Hepatocyte (in vitro differentiated cells): ENCODE measurements at regions not wholly inside any gene's neighbourhood (a gene's known extent, or its start where the extent isn't known, plus 50 kb on each side); places are given as distances from the start of the nearest gene placed in this dataset.

Source experiments
- DNase-seq: peaks from one replicate; pipeline ENCODE4 v3.0.0-alpha.2; 2016; ENCODE audit warnings: low spot score
- H2AFZ ChIP-seq: fragments of 200-600 bp; sonication (generic); 2 replicates; pipeline ENCODE4 v1.6.0; 2016; ENCODE audit warnings: antibody characterized with exemption, mild to moderate bottlenecking
- H3K27ac ChIP-seq: fragments of 200-600 bp; sonication (generic); 2 replicates; pipeline ENCODE4 v1.5.1; 2016; ENCODE audit warnings: mild to moderate bottlenecking
- H3K27me3 ChIP-seq: fragments of 200-600 bp; sonication (generic); 2 replicates; pipeline ENCODE4 v1.6.1; 2016
- H3K36me3 ChIP-seq: fragments of 200-600 bp; sonication (generic); replicated peaks from 2 replicates; pipeline ENCODE4 v1.5.1; 2016; ENCODE audit warnings: low read depth; ENCODE audit not compliant: insufficient read depth
- H3K4me1 ChIP-seq: fragments of 200-600 bp; sonication (generic); 2 replicates; pipeline ENCODE4 v1.5.1; 2016; ENCODE audit warnings: mild to moderate bottlenecking, moderate library complexity; ENCODE audit not compliant: insufficient read depth
- H3K4me2 ChIP-seq: fragments of 200-600 bp; sonication (generic); 2 replicates; pipeline ENCODE4 v1.6.0; 2016
- H3K4me3 ChIP-seq: fragments of 200-600 bp; sonication (generic); 2 replicates; pipeline ENCODE4 v1.5.1; 2016; ENCODE audit warnings: mild to moderate bottlenecking
- H3K79me2 ChIP-seq: fragments of 200-600 bp; sonication (generic); 2 replicates; pipeline ENCODE4 v1.6.0; 2017; ENCODE audit warnings: mild to moderate bottlenecking
- H3K9me2 ChIP-seq: fragments of 200-600 bp; sonication (generic); replicated peaks from 2 replicates; pipeline ENCODE4 v1.6.0; 2017; ENCODE audit warnings: mild to moderate bottlenecking; ENCODE audit not compliant: insufficient read depth
- H3K9me3 ChIP-seq: fragments of 200-600 bp; sonication (generic); 2 replicates; pipeline ENCODE4 v1.5.1; 2016; ENCODE audit warnings: low read depth, mild to moderate bottlenecking
- H4K20me1 ChIP-seq: fragments of 200-600 bp; sonication (generic); 2 replicates; pipeline ENCODE4 v1.6.0; 2016; ENCODE audit warnings: mild to moderate bottlenecking; ENCODE audit not compliant: insufficient read depth, poor library complexity, severe bottlenecking
- CTCF ChIP-seq: fragments of 200-600 bp; sonication (generic); IDR thresholded peaks from 2 replicates; pipeline ENCODE4 v1.5.1; 2016; ENCODE audit warnings: antibody characterized with exemption, mild to moderate bottlenecking; ENCODE audit not compliant: poor library complexity
- EZH2 ChIP-seq: fragments of 200-600 bp; sonication (generic); IDR thresholded peaks from 2 replicates; pipeline ENCODE4 v1.6.1; 2016; ENCODE audit warnings: antibody characterized with exemption, mild to moderate bottlenecking, borderline replicate concordance
- EZH2phosphoT487 ChIP-seq: fragments of 200-600 bp; sonication (generic); IDR thresholded peaks from one replicate; pipeline ENCODE4 v1.6.1; 2018; ENCODE audit warnings: antibody characterized with exemption, mild to moderate bottlenecking, low read depth, moderate library complexity; ENCODE audit not compliant: unreplicated experiment, severe bottlenecking
- WGBS: methylation state at CpG from one replicate; pipeline ENCODE4 v1.1.6; 2016; ENCODE audit warnings: low lambda C conversion rate; ENCODE audit errors: missing lambda C conversion rate; 5-methylcytosine and 5-hydroxymethylcytosine counted together

GRCh38 chr12:75670216-75670615 lies 158.8 kb upstream of the KRR1 start:
- H3K27me3 ChIP-seq = no peaks in the 10 kb centered on the region
- WGBS = 77% methylated on average over 5 of the region's 5 CpGs
- no peaks in the 10 kb centered on the region for H3K36me3 ChIP-seq

DNA sequence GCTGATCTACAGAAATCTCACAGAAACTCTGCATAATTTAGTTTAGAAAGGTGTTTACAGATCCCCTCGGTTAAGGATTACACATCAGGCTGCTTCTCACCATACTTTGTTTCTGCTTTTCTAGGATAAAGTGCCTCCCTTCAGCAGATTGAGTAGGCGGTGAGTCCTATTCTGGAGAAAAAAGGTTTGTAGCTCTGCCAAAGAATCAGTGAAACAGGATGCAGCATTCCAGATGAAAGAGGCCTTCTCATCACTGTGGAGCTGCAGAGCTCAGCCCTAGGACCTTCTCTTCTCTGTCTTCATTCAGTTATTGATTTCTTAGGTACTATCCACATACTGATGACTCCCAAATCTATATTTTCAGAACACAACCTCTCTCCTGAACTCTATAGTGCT lies 155.5 kb upstream of the KRR1 start:
- peak overlapping the region; percentile 13 for H3K27ac ChIP-seq
- WGBS = 27% methylated on average over 2 of the region's 2 CpGs

More at GRCh38 chr12:75670216-75670615, 158.8 kb upstream of the KRR1 start:
- no peak for TF ChIP-seq EZH2
- no peak for TF ChIP-seq CTCF
- no peak for TF ChIP-seq EZH2phosphoT487
- Histone ChIP-seq H3K27ac (no peak overlapping the region), H3K4me3 (no peak overlapping the region), H4K20me1 (no peaks in the 10 kb centered on the region), H3K4me1 (peaks cover 22% of the 10 kb centered on the region), H2AFZ (no peak overlapping the region), H3K9me2 (no peaks in the 10 kb centered on the region), H3K4me2 (no peak overlapping the region), H3K9me3 (no peaks in the 10 kb centered on the region), H3K79me2 (no peaks in the 10 kb centered on the region)
- no peak for DNase-seq

DNA sequence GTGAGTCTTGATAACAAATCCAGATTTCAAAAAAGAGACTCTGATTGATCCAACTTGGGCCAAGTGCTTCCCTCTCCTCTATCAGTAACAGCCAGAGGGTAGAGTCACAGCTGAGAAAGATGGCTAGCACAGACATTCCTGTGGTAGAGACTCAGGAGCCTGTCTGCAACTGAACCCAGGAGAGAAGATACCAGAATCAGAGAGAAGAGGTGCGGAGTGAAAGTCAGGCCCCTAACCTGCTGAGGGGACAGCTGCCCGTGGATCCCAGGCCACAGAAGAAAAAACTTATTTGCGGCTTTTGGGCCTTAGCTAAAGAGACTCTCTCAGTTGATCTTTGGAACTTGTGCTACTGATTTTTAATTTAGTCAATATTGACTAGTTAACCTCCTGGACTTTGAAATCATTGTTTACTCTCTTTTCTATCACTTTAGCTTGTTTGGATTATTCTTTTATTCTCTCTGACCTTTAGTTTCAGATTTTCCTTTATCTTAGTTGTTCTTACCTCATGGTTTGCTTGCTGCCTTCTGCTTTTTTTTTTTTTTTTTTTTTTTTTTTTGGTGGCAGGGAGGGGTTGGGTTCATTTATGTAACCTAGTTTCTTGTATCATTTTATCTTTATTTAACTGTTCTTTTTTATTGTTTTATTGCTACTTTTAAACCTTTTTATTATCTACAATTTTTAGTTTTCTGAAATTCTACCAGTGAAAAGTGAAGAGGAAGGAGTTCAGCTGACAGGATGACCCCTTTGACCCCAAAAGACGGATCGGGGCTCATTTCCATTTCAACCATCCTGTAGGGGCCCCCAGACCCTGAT lies 154.9 kb upstream of the KRR1 start:
- peak overlapping the region; percentile 49 for H3K4me2 ChIP-seq
- no peak for TF ChIP-seq CTCF
- peak; percentile 79 for TF ChIP-seq EZH2phosphoT487
- no peak overlapping the region for H3K4me3 ChIP-seq
- no peaks in the 10 kb centered on the region for H3K9me2 ChIP-seq
- no peaks in the 10 kb centered on the region for H3K27me3 ChIP-seq
- no peaks in the 10 kb centered on the region for H3K36me3 ChIP-seq
- H3K4me1 ChIP-seq = peaks cover 27% of the 10 kb centered on the region
- no peaks in the 10 kb centered on the region for H3K9me3 ChIP-seq
- peak overlapping the region; percentile 65 for H3K27ac ChIP-seq
- H3K79me2 ChIP-seq = no peaks in the 10 kb centered on the region
- H4K20me1 ChIP-seq = no peaks in the 10 kb centered on the region
- no peak overlapping the region for H2AFZ ChIP-seq
- 33% methylated on average over 5 of the region's 5 CpGs for WGBS
- peak; percentile 22 for DNase-seq

More for the DNA sequence above, 155.5 kb upstream of the KRR1 start:
- Histone ChIP-seq H3K4me1 (peaks cover 27% of the 10 kb centered on the region), H3K9me3 (no peaks in the 10 kb centered on the region), H3K4me3 (no peak overlapping the region), H3K36me3 (no peaks in the 10 kb centered on the region), H3K27me3 (no peaks in the 10 kb centered on the region), H3K79me2 (no peaks in the 10 kb centered on the region), H3K9me2 (no peaks in the 10 kb centered on the region), H4K20me1 (no peaks in the 10 kb centered on the region), H2AFZ (no peak overlapping the region), H3K4me2 (peak overlapping the region; percentile 18)
- TF ChIP-seq CTCF = no peak
- no peak for TF ChIP-seq EZH2
- TF ChIP-seq EZH2phosphoT487 = no peak
- no peak for DNase-seq
